Stomach smooth muscle (tissue), 2 donors: ENCODE measurements at regions not wholly inside any gene's neighbourhood (a gene's known extent, or its start where the extent isn't known, plus 50 kb on each side); places are given as distances from the start of the nearest gene placed in this dataset.

Experiments
- H3K27ac ChIP-seq: one replicate; pipeline ENCODE4 v1.7.0; 2013; ENCODE audit warnings: mild to moderate bottlenecking, low read length, inconsistent platforms
- H3K27me3 ChIP-seq, 2 donors: one replicate each; pipeline ENCODE4 v1.7.0; 2013; ENCODE audit warnings: low read length in 2 of 2; ENCODE audit not compliant: insufficient read depth in 2 of 2, control insufficient read depth in 1 of 2
- H3K36me3 ChIP-seq, 2 donors: one replicate each; pipeline ENCODE4 v1.7.0; 2013; ENCODE audit warnings: low read length in 2 of 2; ENCODE audit not compliant: control insufficient read depth in 2 of 2, insufficient read depth in 2 of 2
- H3K4me1 ChIP-seq: one replicate; pipeline ENCODE4 v1.7.0; 2013; ENCODE audit warnings: low read length; ENCODE audit not compliant: control insufficient read depth, insufficient read depth
- H3K4me3 ChIP-seq, 2 donors: one replicate each; pipeline ENCODE4 v1.7.0; 2013; ENCODE audit warnings: low read length in 2 of 2
- H3K9ac ChIP-seq, 2 donors: one replicate each; pipeline ENCODE4 v1.7.0; 2013; ENCODE audit warnings: low read length in 2 of 2, mild to moderate bottlenecking in 1 of 2
- H3K9me3 ChIP-seq, 2 donors: one replicate each; pipeline ENCODE4 v1.7.0; 2013; ENCODE audit warnings: low read length in 2 of 2; ENCODE audit not compliant: control insufficient read depth in 2 of 2
- donor health status: healthy.
- donor health status: Pancreatic carcinoma.

GRCh38 chr15:81987628-81988027 is 58.2 kb downstream of the MEX3B start:
- no peak overlapping the region for H3K27ac ChIP-seq
- no peaks in the 10 kb centered on the region for H3K36me3 ChIP-seq
- H3K4me3 ChIP-seq, result no peak overlapping the region
- no peak overlapping the region for H3K9ac ChIP-seq
- no peaks in the 10 kb centered on the region for H3K27me3 ChIP-seq
- peaks cover 0 to 6% of the 10 kb centered on the region in 2 donors for H3K9me3 ChIP-seq
- no peaks in the 10 kb centered on the region for H3K4me1 ChIP-seq

- Histone ChIP-seq H3K4me1 (no peaks in the 10 kb centered on the region), H3K9ac (no peak overlapping the region), H3K27me3 (no peaks in the 10 kb centered on the region), H3K4me3 (no peak overlapping the region), H3K36me3 (no peaks in the 10 kb centered on the region), H3K27ac (no peak overlapping the region), H3K9me3 (no peaks in the 10 kb centered on the region)
Measured at GRCh38 chr15:81983497-81983896, 62.3 kb downstream of the MEX3B start.

DNA sequence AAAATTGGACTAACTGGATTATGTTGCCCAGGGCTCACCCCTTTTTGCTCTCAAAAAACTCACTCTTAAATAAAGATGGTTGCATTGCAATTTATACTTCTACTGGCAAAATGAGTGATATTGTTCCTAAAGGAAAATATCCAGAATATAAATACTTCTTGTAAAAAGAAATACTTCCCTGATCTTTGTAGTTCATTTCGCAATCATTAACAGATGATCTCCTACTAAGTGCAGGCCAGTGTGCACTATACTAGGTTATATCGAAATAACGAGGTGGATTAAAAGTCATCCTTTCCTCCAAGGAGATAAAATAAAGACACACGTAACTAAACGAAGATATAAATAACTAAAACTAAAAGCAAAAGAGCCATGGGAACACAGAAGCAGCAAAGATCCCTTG is 63.0 kb downstream of the MEX3B start:
- no peak overlapping the region for H3K4me3 ChIP-seq

GRCh38 chr15:81981908-81982307 is 63.9 kb downstream of the MEX3B start:
- H3K27me3 ChIP-seq, result no peaks in the 10 kb centered on the region
- H3K4me3 ChIP-seq, result no peak overlapping the region
- no peaks in the 10 kb centered on the region for H3K36me3 ChIP-seq
- peaks cover 2 to 4% of the 10 kb centered on the region in 2 donors for H3K9me3 ChIP-seq
- no peak overlapping the region for H3K27ac ChIP-seq
- no peak overlapping the region for H3K9ac ChIP-seq
- H3K4me1 ChIP-seq, result no peaks in the 10 kb centered on the region

More for the DNA sequence above, 63.0 kb downstream of the MEX3B start:
- no peaks in the 10 kb centered on the region for H3K36me3 ChIP-seq
- H3K9ac ChIP-seq, result no peak overlapping the region
- H3K4me1 ChIP-seq, result no peaks in the 10 kb centered on the region
- H3K27ac ChIP-seq, result no peak overlapping the region
- no peaks in the 10 kb centered on the region for H3K27me3 ChIP-seq
- peaks cover 0 to 2% of the 10 kb centered on the region in 2 donors for H3K9me3 ChIP-seq

- no peaks in the 10 kb centered on the region for H3K27me3 ChIP-seq
- H3K4me1 ChIP-seq, result no peaks in the 10 kb centered on the region
- no peak overlapping the region for H3K9ac ChIP-seq
- no peak overlapping the region for H3K27ac ChIP-seq
- no peak overlapping the region for H3K4me3 ChIP-seq
- H3K9me3 ChIP-seq, result peaks cover 2 to 4% of the 10 kb centered on the region in 2 donors
- H3K36me3 ChIP-seq, result no peaks in the 10 kb centered on the region
Measured at GRCh38 chr15:81977464-81977863, 68.4 kb downstream of the MEX3B start.

DNA sequence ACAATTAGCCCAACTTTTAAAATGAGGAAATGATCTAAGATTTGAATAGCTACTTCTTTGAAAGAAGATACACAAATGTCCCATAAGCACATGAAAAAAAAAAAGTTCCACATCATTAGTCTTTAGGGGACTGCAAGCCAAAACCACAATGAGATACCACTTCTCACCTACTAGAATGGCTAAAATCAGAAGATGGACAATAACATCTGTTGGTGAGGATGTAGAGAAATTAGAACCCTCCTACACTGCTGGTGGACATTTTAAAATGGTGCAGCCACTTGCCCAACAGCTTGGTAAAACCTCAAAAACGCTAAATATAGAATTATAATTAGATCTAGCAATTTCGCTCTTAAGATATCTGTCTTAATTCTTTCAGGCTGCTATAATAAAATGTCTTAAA is 77.1 kb downstream of the MEX3B start:
- no peaks in the 10 kb centered on the region for H3K4me1 ChIP-seq
- H3K27ac ChIP-seq, result no peak overlapping the region
- no peaks in the 10 kb centered on the region for H3K27me3 ChIP-seq
- H3K9me3 ChIP-seq, result no peaks in the 10 kb centered on the region
- no peak overlapping the region for H3K4me3 ChIP-seq
- no peaks in the 10 kb centered on the region for H3K36me3 ChIP-seq
- no peak overlapping the region for H3K9ac ChIP-seq

DNA sequence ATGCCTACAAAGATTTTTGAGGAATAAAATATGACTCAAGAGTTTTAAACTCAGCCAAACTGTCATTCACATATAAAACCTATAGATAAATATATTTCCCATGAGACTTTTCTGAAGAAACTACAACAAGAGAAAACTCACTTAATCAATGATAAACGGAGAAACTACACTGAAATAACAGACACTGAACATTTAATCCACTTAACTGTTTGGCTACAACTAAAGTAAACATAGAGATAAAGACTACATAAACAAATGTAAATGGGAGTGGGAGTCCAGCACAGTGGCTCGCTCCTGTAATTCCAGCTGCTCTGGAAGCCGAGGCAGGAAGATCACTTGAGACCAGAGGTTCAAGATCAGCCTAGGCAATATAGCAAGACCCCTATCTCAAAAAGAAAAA is 79.2 kb downstream of the MEX3B start:
- Histone ChIP-seq H3K4me1 (no peaks in the 10 kb centered on the region), H3K4me3 (no peak overlapping the region), H3K9ac (no peak overlapping the region)

GRCh38 chr15:81962482-81962881 is 83.3 kb downstream of the MEX3B start:
- H3K27ac ChIP-seq, result no peak overlapping the region
- H3K27me3 ChIP-seq, result no peaks in the 10 kb centered on the region
- no peak overlapping the region for H3K4me3 ChIP-seq
- no peak overlapping the region for H3K9ac ChIP-seq
- no peaks in the 10 kb centered on the region for H3K36me3 ChIP-seq
- H3K9me3 ChIP-seq, result no peaks in the 10 kb centered on the region
- no peaks in the 10 kb centered on the region for H3K4me1 ChIP-seq

More for the DNA sequence above, 79.2 kb downstream of the MEX3B start:
- Histone ChIP-seq H3K9me3 (no peaks in the 10 kb centered on the region), H3K27ac (no peak overlapping the region), H3K36me3 (no peaks in the 10 kb centered on the region), H3K27me3 (no peaks in the 10 kb centered on the region)

GRCh38 chr15:81959196-81959595 is 86.6 kb downstream of the MEX3B start:
- H3K4me1 ChIP-seq, result no peaks in the 10 kb centered on the region

GRCh38 chr15:81957698-81958097 is 88.1 kb downstream of the MEX3B start:
- Histone ChIP-seq H3K27ac (no peak overlapping the region), H3K4me3 (no peak overlapping the region), H3K36me3 (no peaks in the 10 kb centered on the region), H3K9me3 (no peaks in the 10 kb centered on the region), H3K27me3 (no peaks in the 10 kb centered on the region), H3K9ac (no peak overlapping the region), H3K4me1 (no peaks in the 10 kb centered on the region)

More at GRCh38 chr15:81959196-81959595, 86.6 kb downstream of the MEX3B start:
- Histone ChIP-seq H3K4me3 (no peak overlapping the region), H3K27me3 (no peaks in the 10 kb centered on the region), H3K27ac (no peak overlapping the region), H3K9me3 (no peaks in the 10 kb centered on the region), H3K36me3 (no peaks in the 10 kb centered on the region), H3K9ac (no peak overlapping the region)

- Histone ChIP-seq H3K27me3 (no peaks in the 10 kb centered on the region), H3K27ac (no peak overlapping the region), H3K36me3 (no peaks in the 10 kb centered on the region), H3K4me3 (no peak overlapping the region), H3K9me3 (no peaks in the 10 kb centered on the region), H3K4me1 (peaks cover 3% of the 10 kb centered on the region), H3K9ac (no peak overlapping the region)
Measured at GRCh38 chr15:81955382-81956062, 90.3 kb downstream of the MEX3B start.
